Smooth muscle cell (in vitro differentiated cells): ENCODE measurements at regions not wholly inside any gene's neighbourhood (a gene's known extent, or its start where the extent isn't known, plus 50 kb on each side); places are given as distances from the start of the nearest gene placed in this dataset.

Source experiments
- DNase-seq: peaks from one replicate; lab custom pipeline; 2025; ENCODE audit not compliant: unreplicated experiment; lab: John Stamatoyannopoulos, UW
- H2AFZ ChIP-seq: fragments of 200-600 bp; sonication (generic); 2 replicates; pipeline ENCODE4 v1.6.0; 2016; ENCODE audit warnings: antibody characterized with exemption, low read depth, mild to moderate bottlenecking
- H3F3A ChIP-seq: fragments of 200-600 bp; sonication (generic); 2 replicates; pipeline ENCODE4 v1.6.0; 2017; ENCODE audit warnings: antibody characterized with exemption, low read depth
- H3K27ac ChIP-seq: fragments of 200-600 bp; sonication (generic); 2 replicates; pipeline ENCODE4 v1.5.1; 2016; ENCODE audit warnings: low read depth, mild to moderate bottlenecking
- H3K27me3 ChIP-seq: fragments of 200-600 bp; sonication (generic); 2 replicates; pipeline ENCODE4 v1.6.1; 2016; ENCODE audit warnings: low read depth, mild to moderate bottlenecking
- H3K36me3 ChIP-seq: fragments of 200-600 bp; sonication (generic); 2 replicates; pipeline ENCODE4 v1.5.1; 2016; ENCODE audit warnings: low read depth
- H3K4me1 ChIP-seq: fragments of 200-600 bp; sonication (generic); 2 replicates; pipeline ENCODE4 v1.5.1; 2016; ENCODE audit warnings: low read depth
- H3K4me2 ChIP-seq: fragments of 200-600 bp; sonication (generic); 2 replicates; pipeline ENCODE4 v1.6.0; 2016; ENCODE audit warnings: mild to moderate bottlenecking
- H3K4me3 ChIP-seq: fragments of 200-600 bp; sonication (generic); 2 replicates; pipeline ENCODE4 v1.5.1; 2016; ENCODE audit warnings: mild to moderate bottlenecking
- H3K79me2 ChIP-seq: fragments of 200-600 bp; sonication (generic); 2 replicates; pipeline ENCODE4 v1.6.0; 2016; ENCODE audit warnings: low read depth, mild to moderate bottlenecking
- H3K9ac ChIP-seq: fragments of 200-600 bp; sonication (generic); 2 replicates; pipeline ENCODE4 v1.6.0; 2016; ENCODE audit warnings: low read depth
- H3K9me3 ChIP-seq: fragments of 200-600 bp; sonication (generic); replicated peaks from 2 replicates; pipeline ENCODE4 v1.5.1; 2016; ENCODE audit warnings: low read depth
- H4K20me1 ChIP-seq: fragments of 200-600 bp; sonication (generic); 2 replicates; pipeline ENCODE4 v1.6.0; 2016; ENCODE audit warnings: low read depth
- WGBS: methylation state at CpG from one replicate; pipeline ENCODE4 v1.1.7; 2016; ENCODE audit warnings: low lambda C conversion rate; 5-methylcytosine and 5-hydroxymethylcytosine counted together
- TF ChIP-seq, protein P1 (sequence below): fragments of 200-600 bp; sonication (generic); IDR thresholded peaks from 2 replicates; pipeline ENCODE4 v1.5.1; 2017; ENCODE audit warnings: borderline replicate concordance, mild to moderate bottlenecking, antibody characterized with exemption; ENCODE audit not compliant: insufficient read depth, poor library complexity, severe bottlenecking

DNA sequence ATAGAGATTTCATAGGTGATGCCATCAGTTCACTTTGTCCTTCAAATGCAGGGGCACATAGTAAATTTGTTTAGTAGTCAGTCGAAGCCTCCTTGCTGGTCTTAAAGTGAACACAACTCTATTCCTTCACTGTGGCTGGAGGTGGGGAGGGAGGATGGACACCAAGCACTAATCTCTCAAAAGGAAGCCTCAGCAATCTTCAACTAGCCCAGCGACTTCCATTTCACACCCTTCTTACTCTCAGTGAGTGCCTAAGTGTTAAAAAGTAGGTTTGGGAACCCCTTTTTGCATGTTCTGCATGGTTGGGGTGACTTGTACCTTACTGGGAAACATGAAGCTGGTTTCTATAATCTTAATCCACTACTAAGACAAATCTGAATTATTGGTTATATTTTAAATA lies 96.0 kb upstream of the GUCY1A1 start:
- H3K9ac ChIP-seq = no peak overlapping the region
- no peaks in the 10 kb centered on the region for H4K20me1 ChIP-seq
- TF ChIP-seq, protein P1, sequence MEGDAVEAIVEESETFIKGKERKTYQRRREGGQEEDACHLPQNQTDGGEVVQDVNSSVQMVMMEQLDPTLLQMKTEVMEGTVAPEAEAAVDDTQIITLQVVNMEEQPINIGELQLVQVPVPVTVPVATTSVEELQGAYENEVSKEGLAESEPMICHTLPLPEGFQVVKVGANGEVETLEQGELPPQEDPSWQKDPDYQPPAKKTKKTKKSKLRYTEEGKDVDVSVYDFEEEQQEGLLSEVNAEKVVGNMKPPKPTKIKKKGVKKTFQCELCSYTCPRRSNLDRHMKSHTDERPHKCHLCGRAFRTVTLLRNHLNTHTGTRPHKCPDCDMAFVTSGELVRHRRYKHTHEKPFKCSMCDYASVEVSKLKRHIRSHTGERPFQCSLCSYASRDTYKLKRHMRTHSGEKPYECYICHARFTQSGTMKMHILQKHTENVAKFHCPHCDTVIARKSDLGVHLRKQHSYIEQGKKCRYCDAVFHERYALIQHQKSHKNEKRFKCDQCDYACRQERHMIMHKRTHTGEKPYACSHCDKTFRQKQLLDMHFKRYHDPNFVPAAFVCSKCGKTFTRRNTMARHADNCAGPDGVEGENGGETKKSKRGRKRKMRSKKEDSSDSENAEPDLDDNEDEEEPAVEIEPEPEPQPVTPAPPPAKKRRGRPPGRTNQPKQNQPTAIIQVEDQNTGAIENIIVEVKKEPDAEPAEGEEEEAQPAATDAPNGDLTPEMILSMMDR = no peak
- peak overlapping the region; percentile 65 for H3K27ac ChIP-seq
- H3K4me3 ChIP-seq = no peak overlapping the region
- H3K36me3 ChIP-seq = no peaks in the 10 kb centered on the region
- H3K9me3 ChIP-seq = no peaks in the 10 kb centered on the region
- no peak overlapping the region for H3K4me2 ChIP-seq
- WGBS = 90% methylated on average over 2 of the region's 2 CpGs
- H3F3A ChIP-seq = no peaks in the 10 kb centered on the region
- H2AFZ ChIP-seq = no peak overlapping the region
- no peaks in the 10 kb centered on the region for H3K27me3 ChIP-seq
- no peaks in the 10 kb centered on the region for H3K79me2 ChIP-seq
- peaks cover 4% of the 10 kb centered on the region for H3K4me1 ChIP-seq
- DNase-seq = no peak

DNA sequence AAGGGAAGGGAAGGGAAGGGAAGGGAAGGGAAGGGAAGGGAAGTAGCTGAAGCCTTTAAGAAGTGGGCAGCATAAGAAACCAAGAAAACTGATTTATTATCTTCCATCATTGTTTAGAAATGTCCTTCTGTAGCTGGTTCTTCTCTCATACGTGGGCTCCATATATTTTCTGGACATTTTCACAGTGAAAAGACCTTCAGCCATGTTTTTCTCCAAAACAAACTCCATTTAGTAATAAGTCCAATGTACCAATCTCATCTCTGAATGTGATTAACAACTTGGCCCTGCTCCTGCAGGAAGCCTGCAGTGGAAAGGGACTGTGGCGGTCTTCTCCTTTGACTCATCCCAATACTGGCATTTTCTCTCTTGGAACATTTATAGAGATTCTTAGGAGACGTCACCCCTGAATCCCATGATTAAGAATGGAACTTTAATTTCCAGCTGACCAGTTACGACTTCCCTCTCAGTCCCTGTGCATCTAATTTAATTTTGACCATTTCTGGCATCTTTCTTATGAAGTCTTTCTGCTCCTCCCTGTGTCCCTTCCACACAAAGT lies 96.6 kb upstream of the GUCY1A1 start:
- Histone ChIP-seq H3K36me3 (no peaks in the 10 kb centered on the region), H3K79me2 (no peaks in the 10 kb centered on the region), H3K4me2 (no peak overlapping the region), H3K4me3 (no peak overlapping the region), H3K9ac (no peak overlapping the region), H2AFZ (no peak overlapping the region), H3K4me1 (peaks cover 4% of the 10 kb centered on the region), H3F3A (no peaks in the 10 kb centered on the region), H3K9me3 (no peaks in the 10 kb centered on the region), H3K27ac (peak overlapping the region; percentile 65), H4K20me1 (no peaks in the 10 kb centered on the region), H3K27me3 (no peaks in the 10 kb centered on the region)
- TF ChIP-seq, protein P1 = no peak
- WGBS = 60% methylated on average over 4 of the region's 4 CpGs
- DNase-seq = no peak

DNA sequence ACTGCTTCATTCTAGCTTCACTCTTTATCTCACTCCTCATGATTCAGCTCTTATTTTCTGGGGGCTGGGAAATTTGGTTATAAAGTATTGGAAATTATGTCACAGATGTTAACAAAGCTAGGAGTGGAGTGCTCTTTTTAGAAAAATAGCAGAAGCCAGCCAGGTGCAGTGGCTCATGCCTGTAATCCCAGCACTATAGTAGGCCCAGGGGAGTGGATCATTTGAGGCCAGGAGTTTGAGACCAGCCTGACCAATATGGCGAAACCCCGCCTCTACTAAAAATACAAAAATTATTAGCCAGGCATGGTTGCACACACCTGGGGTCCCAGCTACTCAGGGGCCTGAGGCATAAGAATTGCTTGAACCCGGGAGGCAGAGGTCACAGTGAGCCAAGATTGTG lies 97.2 kb upstream of the GUCY1A1 start:
- H3K36me3 ChIP-seq = no peaks in the 10 kb centered on the region
- peak overlapping the region; percentile 65 for H3K27ac ChIP-seq

More for the DNA sequence above, 97.2 kb upstream of the GUCY1A1 start:
- TF ChIP-seq, protein P1 = no peak
- H3F3A ChIP-seq = no peaks in the 10 kb centered on the region
- H3K4me2 ChIP-seq = no peak overlapping the region
- no peaks in the 10 kb centered on the region for H3K9me3 ChIP-seq
- 96% methylated on average over 3 of the region's 3 CpGs for WGBS
- H3K4me1 ChIP-seq = peaks cover 4% of the 10 kb centered on the region
- H2AFZ ChIP-seq = no peak overlapping the region
- no peak overlapping the region for H3K9ac ChIP-seq
- H3K27me3 ChIP-seq = no peaks in the 10 kb centered on the region
- no peaks in the 10 kb centered on the region for H4K20me1 ChIP-seq
- no peak for DNase-seq
- H3K4me3 ChIP-seq = no peak overlapping the region
- no peaks in the 10 kb centered on the region for H3K79me2 ChIP-seq
